ENCODE measurements at regions not wholly inside any gene's neighbourhood (a gene's known extent, or its start where the extent isn't known, plus 50 kb on each side); places are given as distances from the start of the nearest gene placed in this dataset.

DNA sequence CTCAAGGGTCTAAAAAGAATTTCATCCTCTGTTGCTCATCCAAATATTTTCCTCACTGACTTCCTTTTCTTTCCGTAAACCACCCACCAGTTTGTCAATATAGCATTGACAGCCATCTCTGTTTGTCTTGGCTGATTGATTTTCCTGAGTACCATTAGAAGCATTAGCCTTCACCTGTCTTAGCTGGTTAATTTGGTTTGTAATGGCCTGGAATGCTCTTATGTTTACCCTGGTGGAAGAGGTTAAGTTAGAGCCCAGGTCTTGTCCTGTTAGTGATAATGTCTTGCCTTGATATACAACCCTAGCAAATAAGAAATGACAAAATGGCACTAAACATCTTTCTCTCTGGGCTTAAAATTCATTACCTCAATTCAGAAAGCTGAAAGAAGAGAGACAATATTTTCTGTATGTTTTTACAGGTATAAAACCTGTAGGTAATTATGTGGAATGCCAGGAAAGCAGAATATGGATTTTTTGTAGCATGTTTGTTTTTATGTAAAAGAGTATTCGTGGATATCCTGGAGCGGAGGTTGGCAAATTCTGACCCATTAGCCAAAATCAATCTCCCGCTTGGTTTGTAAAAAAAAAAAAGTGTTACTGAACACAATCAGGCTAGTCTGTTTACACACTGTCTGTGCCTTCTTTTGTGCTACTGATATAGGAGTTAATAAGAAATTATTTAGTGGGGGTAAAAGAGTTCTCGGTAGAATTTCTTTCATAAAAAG is 224.4 kb upstream of the DAAM1 start:
- no peak for DNase-seq
- Histone ChIP-seq H3K79me2 (ENCODE audit: low read length) (no peaks in the 10 kb centered on the region), H3K4me2 (ENCODE audit: low read depth, low read length, poor library complexity, severe bottlenecking) (no peak overlapping the region), H3K36me3 (ENCODE audit: insufficient read depth, low read length) (no peaks in the 10 kb centered on the region), H3K4me1 (ENCODE audit: low read length) (no peaks in the 10 kb centered on the region), H3K9me3 (ENCODE audit: low read length) (no peaks in the 10 kb centered on the region), H4K20me1 (ENCODE audit: insufficient read depth, low read depth, low read length) (no peaks in the 10 kb centered on the region), H3K27ac (ENCODE audit: low read length) (no peak overlapping the region), H3K9me2 (replicated peaks; ENCODE audit: insufficient read depth, low read length) (no peaks in the 10 kb centered on the region), H2AFZ (ENCODE audit: low read length) (no peak overlapping the region), H3K9ac (ENCODE audit: low read length) (no peak overlapping the region), H3K4me3 (ENCODE audit: low read length) (no peak overlapping the region), H3K27me3 (ENCODE audit: low read length) (0 out of 2 replicates have a peak, but pooled peaks cover 2% of the 10 kb centered on the region)

DNA sequence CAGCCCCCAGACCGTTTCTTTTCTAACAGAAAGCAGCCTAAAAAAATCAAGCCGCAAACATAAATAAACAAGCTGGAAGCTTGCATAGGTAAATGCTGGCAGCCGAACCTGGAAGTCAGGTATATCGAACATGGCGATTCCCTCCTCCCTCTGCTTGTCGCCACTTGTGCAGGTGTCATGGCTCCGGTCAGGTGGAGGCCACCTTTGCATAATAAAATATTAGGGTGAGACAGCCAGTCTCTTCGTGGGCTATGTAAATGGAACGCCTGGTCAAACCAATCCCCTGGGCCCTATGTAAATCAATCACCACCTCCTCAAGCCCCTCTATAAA is 223.9 kb upstream of the DAAM1 start:
- H4K20me1 ChIP-seq (ENCODE audit: insufficient read depth, low read depth, low read length), result no peaks in the 10 kb centered on the region
- DNase-seq, result no peak
- H2AFZ ChIP-seq (ENCODE audit: low read length), result no peak overlapping the region
- H3K9me2 ChIP-seq (replicated peaks; ENCODE audit: insufficient read depth, low read length), result no peaks in the 10 kb centered on the region
- H3K36me3 ChIP-seq (ENCODE audit: insufficient read depth, low read length), result no peaks in the 10 kb centered on the region
- no peak overlapping the region for H3K27ac ChIP-seq (ENCODE audit: low read length)
- H3K27me3 ChIP-seq (ENCODE audit: low read length), result 0 out of 2 replicates have a peak, but pooled peaks cover 2% of the 10 kb centered on the region
- no peaks in the 10 kb centered on the region for H3K79me2 ChIP-seq (ENCODE audit: low read length)
- H3K9me3 ChIP-seq (ENCODE audit: low read length), result no peaks in the 10 kb centered on the region
- H3K4me3 ChIP-seq (ENCODE audit: low read length), result no peak overlapping the region
- no peak overlapping the region for H3K9ac ChIP-seq (ENCODE audit: low read length)
- no peaks in the 10 kb centered on the region for H3K4me1 ChIP-seq (ENCODE audit: low read length)
- no peak overlapping the region for H3K4me2 ChIP-seq (ENCODE audit: low read depth, low read length, poor library complexity, severe bottlenecking)

DNA sequence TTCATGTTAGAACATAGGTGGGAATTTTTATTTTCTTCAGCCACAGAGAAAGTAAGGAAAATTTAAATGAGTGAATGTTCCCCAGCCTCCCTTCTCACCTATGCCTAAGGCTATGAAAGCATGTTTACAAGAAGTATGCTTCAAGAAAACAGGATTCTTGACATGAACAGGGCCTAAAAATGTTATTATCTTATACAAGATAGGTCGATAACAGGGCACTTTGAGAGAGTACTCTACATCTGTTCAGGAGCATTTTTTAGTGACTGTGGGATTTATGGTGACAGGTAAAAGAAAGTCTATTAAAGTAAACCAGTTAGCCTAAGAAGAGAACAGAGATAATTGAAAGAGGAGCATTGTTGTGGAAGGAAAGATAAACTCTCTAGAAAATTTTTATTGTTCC is 222.9 kb upstream of the DAAM1 start:
- no peaks in the 10 kb centered on the region for H4K20me1 ChIP-seq (ENCODE audit: insufficient read depth, low read depth, low read length)

DNA sequence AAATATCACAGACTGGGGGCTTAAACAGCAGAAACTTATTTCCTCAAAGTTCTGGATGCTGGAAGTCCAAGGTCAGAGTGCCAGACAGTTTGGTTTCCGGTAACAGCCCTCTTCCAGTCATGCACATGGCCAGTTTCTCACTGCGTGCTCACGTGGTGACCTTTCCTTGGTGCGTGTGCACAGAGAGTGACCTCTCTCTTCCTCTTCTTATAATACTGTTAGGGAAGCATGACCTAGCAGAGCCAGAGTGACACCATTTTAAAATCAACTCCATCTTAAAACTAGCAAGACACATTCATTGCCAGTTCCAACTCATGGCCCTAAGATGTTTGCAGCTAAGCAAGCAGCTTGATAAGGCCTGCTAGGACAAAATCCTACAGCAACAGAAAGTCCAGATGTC is 221.5 kb upstream of the DAAM1 start:
- Histone ChIP-seq H3K36me3 (ENCODE audit: insufficient read depth, low read length) (no peaks in the 10 kb centered on the region), H4K20me1 (ENCODE audit: insufficient read depth, low read depth, low read length) (no peaks in the 10 kb centered on the region), H3K9me2 (replicated peaks; ENCODE audit: insufficient read depth, low read length) (no peaks in the 10 kb centered on the region), H3K4me2 (ENCODE audit: low read depth, low read length, poor library complexity, severe bottlenecking) (no peak overlapping the region), H3K27ac (ENCODE audit: low read length) (no peak overlapping the region), H3K27me3 (ENCODE audit: low read length) (0 out of 2 replicates have a peak, but pooled peaks cover 2% of the 10 kb centered on the region), H3K4me3 (ENCODE audit: low read length) (no peak overlapping the region), H3K79me2 (ENCODE audit: low read length) (no peaks in the 10 kb centered on the region), H2AFZ (ENCODE audit: low read length) (no peak overlapping the region), H3K4me1 (ENCODE audit: low read length) (no peaks in the 10 kb centered on the region), H3K9me3 (ENCODE audit: low read length) (no peaks in the 10 kb centered on the region), H3K9ac (ENCODE audit: low read length) (no peak overlapping the region)
- DNase-seq, result no peak

More for the DNA sequence above, 222.9 kb upstream of the DAAM1 start:
- H3K36me3 ChIP-seq (ENCODE audit: insufficient read depth, low read length), result no peaks in the 10 kb centered on the region
- no peak overlapping the region for H3K4me3 ChIP-seq (ENCODE audit: low read length)
- no peak for DNase-seq
- no peaks in the 10 kb centered on the region for H3K79me2 ChIP-seq (ENCODE audit: low read length)
- 0 out of 2 replicates have a peak, but pooled peaks cover 2% of the 10 kb centered on the region for H3K27me3 ChIP-seq (ENCODE audit: low read length)
- no peak overlapping the region for H3K27ac ChIP-seq (ENCODE audit: low read length)
- no peak overlapping the region for H2AFZ ChIP-seq (ENCODE audit: low read length)
- H3K4me1 ChIP-seq (ENCODE audit: low read length), result no peaks in the 10 kb centered on the region
- no peaks in the 10 kb centered on the region for H3K9me3 ChIP-seq (ENCODE audit: low read length)
- no peak overlapping the region for H3K4me2 ChIP-seq (ENCODE audit: low read depth, low read length, poor library complexity, severe bottlenecking)
- H3K9me2 ChIP-seq (replicated peaks; ENCODE audit: insufficient read depth, low read length), result no peaks in the 10 kb centered on the region
- no peak overlapping the region for H3K9ac ChIP-seq (ENCODE audit: low read length)

DNA sequence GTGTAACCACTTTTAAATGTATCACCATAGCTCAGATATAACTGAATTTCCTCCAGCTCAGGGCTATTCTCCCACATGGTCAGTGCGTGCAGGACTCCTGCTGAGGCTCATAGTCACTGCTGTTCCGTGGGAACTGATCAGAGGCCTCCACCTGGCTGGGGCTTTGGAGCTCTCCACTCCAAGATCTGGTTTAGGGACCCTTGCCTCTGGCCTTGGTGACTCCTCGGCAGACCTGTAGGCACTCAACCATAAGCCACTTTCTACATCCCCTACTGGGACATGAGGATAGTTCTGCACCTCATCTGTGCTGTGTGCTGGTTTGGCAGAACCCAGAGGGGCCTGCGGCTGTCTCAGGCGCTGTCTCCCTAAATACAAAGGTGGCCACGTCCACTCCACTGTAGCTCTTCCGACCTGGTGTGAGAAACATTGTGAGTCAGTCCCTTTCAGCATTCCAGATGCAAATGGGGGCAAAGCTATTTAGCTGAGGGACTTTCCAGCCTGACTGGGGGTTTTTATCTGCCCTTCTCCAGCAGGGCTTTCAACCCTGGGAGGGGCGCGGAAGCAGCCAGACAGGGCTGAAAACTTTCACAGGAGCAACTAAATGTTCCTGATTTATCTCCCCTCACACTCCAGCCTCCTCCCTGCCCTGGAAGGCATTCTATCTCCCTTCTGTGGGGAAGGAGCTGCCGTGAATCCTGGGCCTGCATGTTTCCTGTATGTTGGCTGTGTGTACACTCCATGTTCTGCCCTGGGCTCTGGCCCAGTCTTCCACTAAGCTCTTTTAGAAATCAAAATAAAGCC is 218.3 kb upstream of the DAAM1 start:
- Histone ChIP-seq H3K4me2 (ENCODE audit: low read depth, low read length, poor library complexity, severe bottlenecking) (no peak overlapping the region), H3K9ac (ENCODE audit: low read length) (no peak overlapping the region)

DNA sequence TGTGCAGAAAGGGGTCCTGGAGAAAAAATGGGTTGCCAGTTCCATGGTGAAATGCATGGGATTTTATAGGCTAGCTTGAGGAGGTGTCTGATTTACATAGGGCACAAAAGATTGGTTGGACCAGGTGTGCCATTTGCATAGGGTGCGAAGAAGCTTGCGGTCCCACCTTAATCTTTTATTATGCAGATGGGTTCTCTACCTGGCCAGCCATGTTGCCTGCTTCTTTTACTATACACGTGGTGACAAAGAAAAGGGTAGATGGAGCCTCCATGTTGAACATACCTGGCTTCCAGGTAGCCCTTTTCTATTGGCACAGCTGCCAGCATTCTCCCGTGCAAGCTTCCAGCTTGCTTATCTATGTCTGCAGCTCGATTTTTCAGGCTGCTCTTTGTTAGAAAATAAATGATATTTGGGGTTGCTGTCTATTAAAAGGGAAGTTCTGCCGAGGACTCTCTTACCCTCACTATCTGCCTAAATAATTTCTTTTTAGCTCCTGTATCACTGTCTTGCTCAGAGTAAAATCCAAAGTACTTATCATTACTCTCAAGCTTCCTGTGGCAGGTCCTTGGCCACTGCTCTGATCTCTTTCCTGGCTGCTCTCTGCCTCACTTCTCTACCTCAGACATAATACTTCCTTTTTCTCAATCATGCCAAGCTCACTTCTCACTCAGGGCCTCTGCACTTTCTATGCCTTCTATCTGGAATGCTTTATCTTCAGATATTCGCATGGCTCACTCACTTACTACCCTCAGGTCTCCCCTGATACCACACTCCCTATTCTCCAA is 216.0 kb upstream of the DAAM1 start:
- Histone ChIP-seq H3K9ac (ENCODE audit: low read length) (no peak overlapping the region), H3K36me3 (ENCODE audit: insufficient read depth, low read length) (no peaks in the 10 kb centered on the region), H3K9me3 (ENCODE audit: low read length) (no peaks in the 10 kb centered on the region), H2AFZ (ENCODE audit: low read length) (no peak overlapping the region), H3K27ac (ENCODE audit: low read length) (no peak overlapping the region), H4K20me1 (ENCODE audit: insufficient read depth, low read depth, low read length) (no peaks in the 10 kb centered on the region), H3K9me2 (replicated peaks; ENCODE audit: insufficient read depth, low read length) (no peaks in the 10 kb centered on the region), H3K4me3 (ENCODE audit: low read length) (no peak overlapping the region), H3K4me2 (ENCODE audit: low read depth, low read length, poor library complexity, severe bottlenecking) (no peak overlapping the region), H3K79me2 (ENCODE audit: low read length) (no peaks in the 10 kb centered on the region), H3K27me3 (ENCODE audit: low read length) (no peaks in the 10 kb centered on the region), H3K4me1 (ENCODE audit: low read length) (no peaks in the 10 kb centered on the region)
- DNase-seq, result no peak

More for the DNA sequence above, 218.3 kb upstream of the DAAM1 start:
- Histone ChIP-seq H3K4me1 (ENCODE audit: low read length) (no peaks in the 10 kb centered on the region), H3K79me2 (ENCODE audit: low read length) (no peaks in the 10 kb centered on the region), H3K27ac (ENCODE audit: low read length) (no peak overlapping the region), H3K9me3 (ENCODE audit: low read length) (no peaks in the 10 kb centered on the region), H3K36me3 (ENCODE audit: insufficient read depth, low read length) (no peaks in the 10 kb centered on the region), H4K20me1 (ENCODE audit: insufficient read depth, low read depth, low read length) (no peaks in the 10 kb centered on the region), H3K4me3 (ENCODE audit: low read length) (no peak overlapping the region), H3K9me2 (replicated peaks; ENCODE audit: insufficient read depth, low read length) (no peaks in the 10 kb centered on the region), H3K27me3 (ENCODE audit: low read length) (0 out of 2 replicates have a peak, but pooled peaks cover 2% of the 10 kb centered on the region), H2AFZ (ENCODE audit: low read length) (no peak overlapping the region)
- no peak for DNase-seq

DNA sequence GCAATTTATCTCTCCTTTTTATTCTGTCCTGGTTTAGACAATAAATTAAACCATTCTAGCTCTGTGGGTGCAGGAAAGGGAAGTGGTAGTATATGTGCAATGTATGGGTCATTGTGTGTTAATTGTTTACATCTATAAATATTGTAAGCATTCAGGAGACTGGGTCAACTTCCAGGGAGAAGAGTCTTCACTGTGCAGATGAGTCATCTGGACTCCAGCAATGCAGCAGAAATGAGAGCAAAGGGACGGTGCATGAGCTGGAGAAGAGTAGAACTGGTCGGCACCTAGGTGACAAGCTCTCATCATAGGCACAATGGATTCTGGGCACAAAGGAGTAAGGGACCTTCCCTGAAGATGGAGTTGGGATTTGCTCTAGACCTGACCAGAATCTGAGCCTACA is 211.1 kb upstream of the DAAM1 start:
- Histone ChIP-seq H3K4me1 (ENCODE audit: low read length) (no peaks in the 10 kb centered on the region), H3K36me3 (ENCODE audit: insufficient read depth, low read length) (no peaks in the 10 kb centered on the region), H3K9ac (ENCODE audit: low read length) (no peak overlapping the region), H2AFZ (ENCODE audit: low read length) (no peak overlapping the region), H3K4me3 (ENCODE audit: low read length) (no peak overlapping the region), H3K4me2 (ENCODE audit: low read depth, low read length, poor library complexity, severe bottlenecking) (no peak overlapping the region), H3K27me3 (ENCODE audit: low read length) (no peaks in the 10 kb centered on the region), H3K9me3 (ENCODE audit: low read length) (no peaks in the 10 kb centered on the region), H3K27ac (ENCODE audit: low read length) (no peak overlapping the region), H4K20me1 (ENCODE audit: insufficient read depth, low read depth, low read length) (no peaks in the 10 kb centered on the region), H3K9me2 (replicated peaks; ENCODE audit: insufficient read depth, low read length) (no peaks in the 10 kb centered on the region), H3K79me2 (ENCODE audit: low read length) (no peaks in the 10 kb centered on the region)
- DNase-seq, result no peak

DNA sequence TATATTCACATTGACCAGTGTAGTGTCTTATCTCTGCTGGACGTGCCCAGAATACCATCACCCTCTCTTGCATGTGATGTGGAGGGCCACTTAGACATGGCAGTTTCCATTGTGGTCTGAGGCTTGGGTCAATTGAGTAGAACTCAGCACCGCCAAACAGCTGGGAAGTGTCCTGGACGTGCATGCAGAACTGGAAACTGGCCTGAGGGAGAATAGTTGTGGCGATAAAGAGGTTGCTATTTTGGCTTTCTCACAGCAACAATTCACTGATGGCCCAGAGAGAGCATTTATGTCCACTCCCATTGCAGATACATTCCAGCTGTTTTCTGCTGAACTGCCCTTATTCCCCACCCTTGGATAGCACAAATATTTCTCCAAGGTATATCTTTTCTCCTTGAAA is 210.1 kb upstream of the DAAM1 start:
- Histone ChIP-seq H3K4me2 (ENCODE audit: low read depth, low read length, poor library complexity, severe bottlenecking) (no peak overlapping the region), H2AFZ (ENCODE audit: low read length) (no peak overlapping the region), H3K9me2 (replicated peaks; ENCODE audit: insufficient read depth, low read length) (no peaks in the 10 kb centered on the region), H3K79me2 (ENCODE audit: low read length) (no peaks in the 10 kb centered on the region), H3K4me1 (ENCODE audit: low read length) (no peaks in the 10 kb centered on the region), H4K20me1 (ENCODE audit: insufficient read depth, low read depth, low read length) (no peaks in the 10 kb centered on the region), H3K36me3 (ENCODE audit: insufficient read depth, low read length) (no peaks in the 10 kb centered on the region), H3K4me3 (ENCODE audit: low read length) (no peak overlapping the region), H3K27me3 (ENCODE audit: low read length) (no peaks in the 10 kb centered on the region), H3K9ac (ENCODE audit: low read length) (no peak overlapping the region), H3K27ac (ENCODE audit: low read length) (no peak overlapping the region), H3K9me3 (ENCODE audit: low read length) (no peaks in the 10 kb centered on the region)
- no peak for DNase-seq

Data from Karpas-422 (cell line).